H7 (cell line): ENCODE measurements at regions not wholly inside any gene's neighbourhood (a gene's known extent, or its start where the extent isn't known, plus 50 kb on each side); places are given as distances from the start of the nearest gene placed in this dataset.
"Not testable (repeated sequence)": the region's sequence is repeated elsewhere in the genome, so short reads cannot be mapped to it uniquely, and the experiment has no call there.

Experiments
- DNase-seq: peaks from one replicate; pipeline ENCODE4 v3.0.0; 2012
- H3K27me3 ChIP-seq: 2 replicates; pipeline ENCODE4 v1.6.0; 2011; ENCODE audit warnings: mild to moderate bottlenecking, low read length; ENCODE audit not compliant: control insufficient read depth, insufficient read depth
- H3K36me3 ChIP-seq: replicated peaks from 2 replicates; pipeline ENCODE4 v1.5.1; 2011; ENCODE audit warnings: low read length; ENCODE audit not compliant: control insufficient read depth, insufficient read depth
- H3K4me3 ChIP-seq: 2 replicates; pipeline ENCODE4 v1.5.1; 2011; ENCODE audit warnings: low read depth, mild to moderate bottlenecking, control low read depth, low read length, moderate library complexity; ENCODE audit not compliant: insufficient read depth

DNA sequence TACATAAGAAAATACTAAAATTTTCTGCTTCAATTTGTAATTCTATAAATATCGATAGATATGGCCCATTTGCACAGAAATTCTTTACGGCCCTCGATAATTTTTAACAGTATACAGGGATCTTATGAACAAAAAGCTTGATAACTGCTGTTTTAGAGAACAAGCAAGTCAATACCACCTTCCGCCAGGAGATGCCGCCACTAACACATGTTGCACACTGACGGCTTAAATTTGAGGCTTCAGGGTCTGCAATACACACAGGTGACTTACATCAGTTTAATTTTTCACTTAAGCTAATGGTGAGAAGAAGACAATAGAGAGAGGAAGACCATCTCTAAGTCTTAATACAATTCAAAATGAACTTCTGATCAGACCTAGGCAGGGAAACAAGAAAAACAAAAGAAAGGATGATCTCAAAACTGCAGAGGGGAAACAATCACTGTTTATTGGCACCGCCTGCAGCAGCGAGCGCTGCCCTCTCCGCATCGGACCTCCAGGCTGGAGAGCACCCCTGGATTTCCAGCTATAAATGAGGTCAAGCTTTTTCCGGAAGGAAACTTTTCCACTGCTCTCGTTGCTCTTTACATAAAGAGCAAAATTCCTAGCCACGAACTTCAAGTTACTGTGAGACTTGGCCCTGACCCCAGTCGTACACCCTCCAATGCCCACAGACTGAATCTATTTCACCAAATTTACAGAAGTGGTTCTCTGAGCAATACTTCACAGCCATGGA lies 53.9 kb downstream of the OTOR start:
- no peaks in the 10 kb centered on the region for H3K36me3 ChIP-seq
- DNase-seq: peak; percentile 58
- no peak overlapping the region for H3K4me3 ChIP-seq
- no peaks in the 10 kb centered on the region for H3K27me3 ChIP-seq

- no peaks in the 10 kb centered on the region for H3K27me3 ChIP-seq
- DNase-seq: no peak
- no peaks in the 10 kb centered on the region for H3K36me3 ChIP-seq
- H3K4me3 ChIP-seq: no peak overlapping the region
These were observed 54.4 kb downstream of the OTOR start for GRCh38 chr20:16802652-16802935.

- Histone ChIP-seq H3K4me3 (no peak overlapping the region), H3K27me3 (no peaks in the 10 kb centered on the region), H3K36me3 (no peaks in the 10 kb centered on the region)
- peak; percentile 64 for DNase-seq
These were observed 56.0 kb downstream of the OTOR start for GRCh38 chr20:16803965-16804792.

DNA sequence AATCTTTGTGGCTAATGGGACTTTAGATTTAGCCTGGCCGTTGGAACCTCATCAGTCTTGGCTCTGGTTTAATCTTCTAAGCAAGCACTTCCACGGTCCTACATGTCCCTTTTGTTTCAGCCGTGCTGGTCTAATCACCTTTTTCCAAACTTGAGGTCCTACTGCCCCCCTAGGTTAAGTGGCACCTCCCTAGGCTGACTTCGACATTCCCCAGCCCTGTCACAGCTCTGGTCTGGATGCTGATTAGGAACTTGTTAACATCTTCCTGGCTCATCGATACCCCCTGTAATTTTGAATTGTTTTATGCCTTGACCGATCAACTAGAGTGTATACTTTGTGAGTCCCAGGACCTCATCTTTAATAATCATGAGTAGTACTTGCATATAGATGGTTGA lies 56.6 kb downstream of the OTOR start:
- Histone ChIP-seq H3K4me3 (no peak overlapping the region), H3K36me3 (no peaks in the 10 kb centered on the region), H3K27me3 (no peaks in the 10 kb centered on the region)
- DNase-seq: no peak

DNA sequence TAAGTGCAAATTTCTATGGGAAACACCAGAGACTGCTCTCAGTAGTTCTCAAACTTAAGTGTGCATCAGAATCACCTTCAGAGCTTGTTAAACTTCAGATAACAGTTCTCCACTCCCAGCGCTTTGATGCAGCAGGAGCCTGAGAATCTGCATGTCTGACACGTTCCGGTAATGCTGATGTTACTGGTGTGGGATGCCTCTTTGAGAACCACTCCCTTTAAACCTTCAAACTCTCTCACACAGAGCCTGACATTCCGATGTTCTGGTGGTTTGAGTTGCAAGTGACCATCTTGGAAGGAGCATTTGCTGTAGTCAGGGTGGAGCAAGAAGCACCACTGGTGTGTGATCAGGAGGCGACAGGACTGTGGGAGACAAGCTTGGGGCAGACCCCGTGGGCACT lies 57.9 kb downstream of the OTOR start:
- no peak for DNase-seq

DNA sequence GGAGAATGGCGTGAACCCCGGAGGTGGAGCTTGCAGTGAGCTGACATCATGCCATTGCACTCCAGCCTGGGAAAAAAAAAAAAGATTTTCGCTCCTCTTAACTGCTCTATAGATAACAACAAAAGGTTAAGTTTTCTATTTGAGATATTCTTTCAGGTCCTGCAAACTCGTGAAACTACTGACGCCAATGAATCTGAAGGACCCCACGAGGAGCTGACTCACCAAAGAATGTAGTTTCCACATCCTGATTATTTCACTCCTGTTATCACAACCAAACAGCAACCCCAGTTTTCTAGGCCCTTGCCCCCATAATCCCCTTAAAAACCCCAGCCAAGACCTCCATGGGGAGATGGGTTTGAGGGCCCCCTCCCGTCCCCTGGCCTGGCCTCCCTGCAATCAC lies 58.7 kb downstream of the OTOR start:
- no peak for DNase-seq
- no peaks in the 10 kb centered on the region for H3K27me3 ChIP-seq
- no peaks in the 10 kb centered on the region for H3K36me3 ChIP-seq
- H3K4me3 ChIP-seq: no peak overlapping the region

More for the DNA sequence above, 57.9 kb downstream of the OTOR start:
- no peaks in the 10 kb centered on the region for H3K27me3 ChIP-seq
- H3K4me3 ChIP-seq: no peak overlapping the region
- no peaks in the 10 kb centered on the region for H3K36me3 ChIP-seq

DNA sequence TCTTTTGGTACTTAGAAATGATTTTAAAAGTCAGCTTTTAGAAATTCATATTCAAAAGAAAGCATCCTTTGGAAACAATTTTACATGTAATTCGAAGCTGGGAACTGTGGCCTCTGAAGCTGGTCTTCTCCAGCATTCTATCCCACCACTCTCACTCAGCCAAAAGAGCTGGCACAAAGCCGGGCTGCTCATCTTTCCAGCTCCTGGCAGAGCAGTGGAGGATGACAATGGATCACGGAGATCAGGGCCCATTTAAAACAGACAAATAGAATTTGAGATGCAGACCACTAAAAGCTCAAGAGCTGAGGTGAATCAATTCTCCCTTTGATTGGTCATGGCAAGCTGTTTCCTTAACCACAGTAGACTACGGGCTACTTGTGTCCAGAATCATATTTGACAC lies 60.6 kb downstream of the OTOR start:
- no peak for DNase-seq
- Histone ChIP-seq H3K4me3 (no peak overlapping the region), H3K27me3 (no peaks in the 10 kb centered on the region), H3K36me3 (no peaks in the 10 kb centered on the region)

DNA sequence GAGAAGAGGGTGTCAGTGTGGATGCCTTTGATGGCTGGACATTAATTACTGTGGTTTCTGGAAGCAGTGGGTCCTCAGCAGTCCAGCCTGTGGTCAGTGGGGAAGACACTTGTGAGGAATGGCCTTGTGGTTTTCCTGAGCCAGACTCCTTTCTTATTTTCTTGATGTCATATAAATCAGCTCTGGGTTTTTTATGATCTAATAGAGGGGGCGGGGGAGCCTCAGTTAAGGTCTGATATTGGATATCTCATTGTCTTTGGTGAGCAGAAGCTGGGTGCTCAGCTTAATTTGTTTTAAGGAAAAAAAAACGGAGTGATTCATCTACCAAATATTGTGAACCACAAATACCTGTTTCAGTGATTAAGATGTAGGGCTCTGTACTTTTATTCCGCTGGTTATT lies 62.1 kb downstream of the OTOR start:
- Histone ChIP-seq H3K36me3 (no peaks in the 10 kb centered on the region), H3K27me3 (no peaks in the 10 kb centered on the region), H3K4me3 (no peak overlapping the region)
- DNase-seq: no peak

- Histone ChIP-seq H3K4me3 (no peak overlapping the region), H3K36me3 (no peaks in the 10 kb centered on the region), H3K27me3 (no peaks in the 10 kb centered on the region)
- no peak for DNase-seq
These were observed 68.0 kb downstream of the OTOR start for GRCh38 chr20:16816192-16816591.

GRCh38 chr20:16819483-16819882 lies 71.3 kb downstream of the OTOR start:
- Histone ChIP-seq H3K27me3 (no peaks in the 10 kb centered on the region), H3K4me3 (no peak overlapping the region), H3K36me3 (no peaks in the 10 kb centered on the region)
- no peak for DNase-seq

DNA sequence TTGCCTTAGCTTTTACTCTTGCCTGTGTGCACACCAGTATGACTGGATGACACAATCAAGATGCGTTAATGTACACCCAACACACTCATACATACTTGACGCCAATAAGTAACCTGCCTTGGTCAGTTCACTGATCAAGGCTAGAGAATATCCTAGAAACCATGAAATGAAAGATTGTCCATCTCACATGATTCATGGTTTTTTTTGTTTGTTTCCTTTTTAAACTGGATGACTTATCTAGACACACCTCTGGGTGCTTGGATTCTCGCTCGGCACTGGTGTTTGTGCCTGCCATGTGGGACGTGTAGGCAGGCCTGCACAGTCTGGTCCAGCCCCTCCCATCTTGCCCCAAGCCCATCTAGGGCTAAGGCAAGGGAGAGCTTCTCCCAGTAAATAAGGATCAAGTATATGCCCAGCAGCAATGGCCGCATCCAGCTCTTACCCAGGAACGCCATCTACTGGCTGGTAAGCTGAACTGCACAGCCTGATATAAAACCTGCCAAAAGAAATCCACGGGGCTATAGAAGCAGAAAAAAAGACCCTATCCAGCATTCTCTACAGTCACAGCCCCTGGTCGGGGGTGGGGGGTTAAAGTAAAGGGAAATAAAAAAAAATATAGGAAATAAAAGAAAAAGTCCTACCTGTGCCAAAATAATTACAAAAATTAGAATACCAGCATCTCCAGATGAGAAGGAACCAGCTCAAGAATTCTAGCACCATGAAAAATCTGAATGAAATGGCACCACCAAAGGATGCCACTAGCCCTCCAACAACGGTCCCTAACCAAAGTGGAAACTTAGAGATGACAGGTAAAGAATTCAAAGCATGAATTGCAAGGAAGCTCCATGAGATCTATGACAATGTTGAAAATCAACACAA lies 73.3 kb downstream of the OTOR start:
- DNase-seq: peak; percentile 45
- no peak overlapping the region for H3K4me3 ChIP-seq
- no peaks in the 10 kb centered on the region for H3K27me3 ChIP-seq
- no peaks in the 10 kb centered on the region for H3K36me3 ChIP-seq

GRCh38 chr20:16824664-16825063 lies 76.5 kb downstream of the OTOR start:
- no peak overlapping the region for H3K4me3 ChIP-seq
- no peak for DNase-seq
- H3K27me3 ChIP-seq: no peaks in the 10 kb centered on the region
- no peaks in the 10 kb centered on the region for H3K36me3 ChIP-seq

DNA sequence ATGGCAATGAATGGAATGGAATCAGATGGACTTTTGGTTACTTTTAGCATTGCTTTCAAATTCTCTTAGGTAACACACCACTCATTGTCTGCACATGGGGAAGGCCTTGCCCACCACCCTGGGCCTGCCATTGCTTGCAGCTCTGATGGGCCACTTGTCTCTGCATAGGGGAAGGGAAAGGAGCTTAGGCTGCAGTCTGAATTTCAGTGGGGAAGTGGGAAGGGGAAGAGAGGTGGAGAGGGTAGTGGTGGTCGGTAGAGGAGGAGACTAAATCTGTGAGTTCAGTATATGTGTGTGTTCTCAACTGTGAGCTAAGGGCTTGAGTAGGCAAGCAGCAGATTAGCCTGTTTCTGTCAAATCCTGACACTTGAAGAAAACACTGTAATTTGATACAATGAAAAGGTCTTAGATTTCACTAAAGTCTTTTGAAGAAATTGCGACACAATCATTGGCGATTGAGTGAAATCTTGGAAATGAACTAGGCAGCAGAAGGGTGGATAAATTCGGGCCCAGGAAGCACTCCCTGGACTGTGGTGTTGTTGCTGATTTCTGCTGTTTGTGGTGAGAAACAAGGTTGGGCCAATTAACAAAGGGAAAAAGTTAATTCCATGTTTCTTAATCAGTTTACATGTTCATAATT lies 80.6 kb downstream of the OTOR start:
- DNase-seq: no peak
- no peaks in the 10 kb centered on the region for H3K27me3 ChIP-seq
- no peak overlapping the region for H3K4me3 ChIP-seq
- no peaks in the 10 kb centered on the region for H3K36me3 ChIP-seq

GRCh38 chr20:16835690-16836089 lies 87.5 kb downstream of the OTOR start:
- DNase-seq, H3K36me3 ChIP-seq, H3K27me3 ChIP-seq, H3K4me3 ChIP-seq: not testable (repeated sequence)
